GM19395 (cell line): ENCODE measurements at regions not wholly inside any gene's neighbourhood (a gene's known extent, or its start where the extent isn't known, plus 50 kb on each side); places are given as distances from the start of the nearest gene placed in this dataset.

Experiments
- ATAC-seq: cut with Tn5 transposase; IDR thresholded peaks from one replicate; pipeline ENCODE4 v1.9.1; 2021; ENCODE audit warnings: mild to moderate bottlenecking, moderate library complexity; ENCODE audit not compliant: unreplicated experiment

GRCh38 chr10:123552760-123553554 lies 113.2 kb upstream of the GPR26 start:
- peak; percentile 64 for ATAC-seq

GRCh38 chr10:123553810-123554430 lies 112.2 kb upstream of the GPR26 start:
- peak; percentile 37 for ATAC-seq

GRCh38 chr10:123554656-123555055 lies 111.5 kb upstream of the GPR26 start:
- ATAC-seq: no peak

- no peak for ATAC-seq
Measured at GRCh38 chr10:123555616-123556015, 110.5 kb upstream of the GPR26 start.

GRCh38 chr10:123556049-123556448 lies 110.1 kb upstream of the GPR26 start:
- no peak for ATAC-seq

GRCh38 chr10:123556736-123557135 lies 109.4 kb upstream of the GPR26 start:
- no peak for ATAC-seq

GRCh38 chr10:123557366-123558108 lies 108.6 kb upstream of the GPR26 start:
- ATAC-seq: no peak

- ATAC-seq: no peak
Measured at GRCh38 chr10:123558651-123559050, 107.5 kb upstream of the GPR26 start.

GRCh38 chr10:123559066-123559822 lies 106.9 kb upstream of the GPR26 start:
- peak; percentile 85 for ATAC-seq

- ATAC-seq: no peak
Measured at GRCh38 chr10:123559823-123560092, 106.4 kb upstream of the GPR26 start.

- ATAC-seq: no peak
Measured at GRCh38 chr10:123560301-123561140, 105.6 kb upstream of the GPR26 start.

GRCh38 chr10:123561141-123561440 lies 105.1 kb upstream of the GPR26 start:
- ATAC-seq: no peak

- no peak for ATAC-seq
Measured at GRCh38 chr10:123562387-123562786, 103.8 kb upstream of the GPR26 start.

- ATAC-seq: no peak
Measured at GRCh38 chr10:123562811-123563580, 103.2 kb upstream of the GPR26 start.

- no peak for ATAC-seq
Measured at GRCh38 chr10:123563581-123563855, 102.6 kb upstream of the GPR26 start.

GRCh38 chr10:123563994-123564393 lies 102.2 kb upstream of the GPR26 start:
- no peak for ATAC-seq

- ATAC-seq: no peak
Measured at GRCh38 chr10:123564631-123565030, 101.5 kb upstream of the GPR26 start.

- no peak for ATAC-seq
Measured at GRCh38 chr10:123565691-123566660, 100.2 kb upstream of the GPR26 start.
